OCI-LY3 (cell line): ENCODE measurements at regions not wholly inside any gene's neighbourhood (a gene's known extent, or its start where the extent isn't known, plus 50 kb on each side); places are given as distances from the start of the nearest gene placed in this dataset.

Source experiments
- H2AFZ ChIP-seq: fragments of 200-600, 300-600 bp; shearing (Covaris generic); 2 replicates; pipeline ENCODE4 v1.6.0; 2014; ENCODE audit warnings: antibody characterized with exemption, low read depth, low read length
- H3K27ac ChIP-seq: fragments of 200-600, 300-600 bp; sonication (generic); 2 replicates; pipeline ENCODE4 v1.5.1; 2014; ENCODE audit warnings: mild to moderate bottlenecking, low read length, moderate library complexity, mixed read lengths
- H3K27me3 ChIP-seq: fragments of 200-600, 300-600 bp; sonication (generic); 2 replicates; pipeline ENCODE4 v1.6.1; 2014; ENCODE audit warnings: low read depth, low read length, mixed read lengths
- H3K36me3 ChIP-seq: fragments of 200-600, 300-600 bp; sonication (generic); replicated peaks from 2 replicates; pipeline ENCODE3; 2014; ENCODE audit warnings: low read depth, low read length, mixed read lengths
- H3K4me1 ChIP-seq: fragments of 300-600, 200-600 bp; sonication (generic); 2 replicates; pipeline ENCODE4 v1.6.1; 2014; ENCODE audit warnings: low read length, mixed read lengths
- H3K4me2 ChIP-seq: fragments of 200-600, 300-600 bp; sonication (generic); 2 replicates; pipeline ENCODE4 v1.6.1; 2014; ENCODE audit warnings: low read length, mixed read lengths
- H3K4me3 ChIP-seq: fragments of 300-600, 200-600 bp; sonication (generic); 2 replicates; pipeline ENCODE4 v1.5.1; 2014; ENCODE audit warnings: antibody characterized with exemption, mild to moderate bottlenecking, low read length, moderate library complexity
- H3K79me2 ChIP-seq: fragments of 300-600, 200-600 bp; shearing (Covaris generic); 2 replicates; pipeline ENCODE4 v1.6.1; 2014; ENCODE audit warnings: mild to moderate bottlenecking, low read length, mixed read lengths
- H3K9ac ChIP-seq: fragments of 300-600, 200-600 bp; shearing (Covaris generic); 2 replicates; pipeline ENCODE4 v1.6.0; 2014; ENCODE audit warnings: mild to moderate bottlenecking, low read length, moderate library complexity
- H3K9me3 ChIP-seq: fragments of 200-600, 300-600 bp; shearing (Covaris generic); 2 replicates; pipeline ENCODE4 v1.6.1; 2014; ENCODE audit warnings: low read length, mixed read lengths; ENCODE audit not compliant: insufficient read depth
- H4K20me1 ChIP-seq: fragments of 200-600, 300-600 bp; sonication (generic); 2 replicates; pipeline ENCODE4 v1.6.1; 2016; ENCODE audit warnings: low read length, mixed read lengths; ENCODE audit not compliant: insufficient read depth
- CTCF ChIP-seq: fragments of 200-600, 300-600 bp; sonication (generic); IDR thresholded peaks from 2 replicates; pipeline ENCODE4 v1.5.1; 2014; ENCODE audit warnings: antibody characterized with exemption, low read length, low read depth
- EZH2phosphoT487 ChIP-seq: fragments of 200-600 bp; shearing (Covaris generic); IDR thresholded peaks from 2 replicates; pipeline ENCODE4 v1.6.1; 2018; ENCODE audit warnings: antibody characterized with exemption, mixed run types, low read depth

DNA sequence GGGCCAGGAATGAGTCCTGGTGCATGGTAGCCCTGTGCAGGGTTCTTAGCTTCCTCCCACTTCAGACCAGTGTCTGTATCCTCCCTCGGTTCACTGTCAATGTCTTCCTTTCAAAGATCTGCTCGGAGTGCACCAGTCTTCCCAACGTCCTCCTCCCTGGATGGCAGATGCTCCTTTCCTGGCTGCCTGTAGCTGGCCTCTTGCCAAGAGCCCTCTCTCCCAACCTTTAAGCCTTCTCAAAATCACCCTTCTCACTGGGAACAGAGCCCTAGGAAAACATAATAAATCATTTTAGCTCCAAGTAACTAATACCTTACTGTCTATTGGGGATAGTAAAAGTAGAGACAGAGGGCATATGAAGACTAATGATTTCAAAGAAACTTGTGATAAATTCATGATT, 490.6 kb downstream of the CCSER2 start:
- H3K9ac ChIP-seq: no peak overlapping the region
- no peak overlapping the region for H3K4me2 ChIP-seq
- no peak overlapping the region for H2AFZ ChIP-seq

GRCh38 chr10:84820120-84820519, 491.7 kb downstream of the CCSER2 start:
- no peaks in the 10 kb centered on the region for H4K20me1 ChIP-seq
- H3K36me3 ChIP-seq: no peaks in the 10 kb centered on the region
- no peaks in the 10 kb centered on the region for H3K9me3 ChIP-seq
- TF ChIP-seq EZH2phosphoT487 (no peak), CTCF (peak; percentile 37)
- no peak overlapping the region for H3K27ac ChIP-seq
- H3K27me3 ChIP-seq: no peaks in the 10 kb centered on the region
- H3K9ac ChIP-seq: no peak overlapping the region
- H3K4me1 ChIP-seq: no peaks in the 10 kb centered on the region
- no peak overlapping the region for H3K4me2 ChIP-seq
- no peak overlapping the region for H3K4me3 ChIP-seq
- no peaks in the 10 kb centered on the region for H3K79me2 ChIP-seq
- H2AFZ ChIP-seq: no peak overlapping the region

More for the DNA sequence above, 490.6 kb downstream of the CCSER2 start:
- TF ChIP-seq CTCF (no peak), EZH2phosphoT487 (no peak)
- Histone ChIP-seq H3K9me3 (no peaks in the 10 kb centered on the region), H3K4me3 (no peak overlapping the region), H3K36me3 (no peaks in the 10 kb centered on the region), H3K4me1 (no peaks in the 10 kb centered on the region), H3K27ac (no peak overlapping the region), H3K27me3 (no peaks in the 10 kb centered on the region), H3K79me2 (no peaks in the 10 kb centered on the region), H4K20me1 (no peaks in the 10 kb centered on the region)

DNA sequence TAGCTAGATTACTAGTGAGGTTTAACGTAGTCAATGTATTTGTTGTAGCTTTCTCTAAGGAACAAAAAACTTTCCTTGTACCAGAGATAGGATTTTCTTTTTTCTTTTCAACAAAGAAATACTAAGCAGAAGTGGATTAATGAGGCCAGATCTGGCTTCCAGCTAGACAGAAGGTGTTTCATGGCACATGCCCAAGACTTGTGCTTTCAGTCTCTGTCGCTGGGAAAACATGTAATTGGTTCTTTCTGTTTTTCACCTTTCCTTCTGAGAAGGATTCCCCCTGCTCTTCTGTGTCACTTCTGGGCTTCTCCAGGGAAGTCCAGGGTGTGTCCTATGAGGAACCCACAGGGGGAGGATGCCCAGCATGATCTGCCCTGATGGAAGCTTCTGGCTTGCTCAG, 492.2 kb downstream of the CCSER2 start:
- H3K36me3 ChIP-seq: no peaks in the 10 kb centered on the region
- TF ChIP-seq EZH2phosphoT487 (no peak), CTCF (no peak)
- no peaks in the 10 kb centered on the region for H3K27me3 ChIP-seq

GRCh38 chr10:84822931-84823630, 494.7 kb downstream of the CCSER2 start:
- Histone ChIP-seq H4K20me1 (no peaks in the 10 kb centered on the region), H2AFZ (no peak overlapping the region), H3K4me1 (no peaks in the 10 kb centered on the region), H3K9ac (no peak overlapping the region), H3K36me3 (no peaks in the 10 kb centered on the region), H3K79me2 (no peaks in the 10 kb centered on the region), H3K4me2 (no peak overlapping the region), H3K9me3 (no peaks in the 10 kb centered on the region), H3K27me3 (no peaks in the 10 kb centered on the region), H3K4me3 (no peak overlapping the region), H3K27ac (no peak overlapping the region)
- TF ChIP-seq EZH2phosphoT487 (no peak), CTCF (no peak)

More for the DNA sequence above, 492.2 kb downstream of the CCSER2 start:
- H3K9me3 ChIP-seq: no peaks in the 10 kb centered on the region
- no peak overlapping the region for H3K4me2 ChIP-seq
- no peak overlapping the region for H2AFZ ChIP-seq
- H3K9ac ChIP-seq: no peak overlapping the region
- H4K20me1 ChIP-seq: no peaks in the 10 kb centered on the region
- H3K4me1 ChIP-seq: no peaks in the 10 kb centered on the region
- no peak overlapping the region for H3K4me3 ChIP-seq
- no peak overlapping the region for H3K27ac ChIP-seq
- no peaks in the 10 kb centered on the region for H3K79me2 ChIP-seq
